Lung microvascular endothelial cell (primary cell): ENCODE measurements at regions not wholly inside any gene's neighbourhood (a gene's known extent, or its start where the extent isn't known, plus 50 kb on each side); places are given as distances from the start of the nearest gene placed in this dataset.
"Not testable (repeated sequence)": the region's sequence is repeated elsewhere in the genome, so short reads cannot be mapped to it uniquely, and the experiment has no call there.

Experiments
- DNase-seq, 2 donors: peaks; one replicate each; pipeline versions ENCODE4 v3.0.0 to v3.0.0-alpha.2; 2010; ENCODE audit warnings: low read depth in 2 of 2

- DNase-seq, result no peak
These were observed 320.2 kb downstream of the MEX3B start for GRCh38 chr15:81725590-81725989.

GRCh38 chr15:81724536-81724935 is 321.3 kb downstream of the MEX3B start:
- DNase-seq, result no peak

- DNase-seq, result no peak
These were observed 322.1 kb downstream of the MEX3B start for GRCh38 chr15:81723701-81724100.

GRCh38 chr15:81723113-81723651 is 322.6 kb downstream of the MEX3B start:
- DNase-seq, result no peak

- not testable (repeated sequence) for DNase-seq
These were observed 329.4 kb downstream of the MEX3B start for GRCh38 chr15:81716468-81716867.

GRCh38 chr15:81710328-81710727 is 335.5 kb downstream of the MEX3B start:
- no peak for DNase-seq

GRCh38 chr15:81706816-81707346 is 332.9 kb upstream of the TMC3 start:
- not testable (repeated sequence) for DNase-seq

GRCh38 chr15:81705727-81706126 is 331.7 kb upstream of the TMC3 start:
- not testable (repeated sequence) for DNase-seq

GRCh38 chr15:81686021-81686420 is 312.0 kb upstream of the TMC3 start:
- DNase-seq, result no peak

- DNase-seq, result no peak
These were observed 311.2 kb upstream of the TMC3 start for GRCh38 chr15:81685237-81685636.

- DNase-seq, result no peak
These were observed 306.8 kb upstream of the TMC3 start for GRCh38 chr15:81680829-81681228.

- no peak for DNase-seq
These were observed 292.8 kb upstream of the TMC3 start for GRCh38 chr15:81666839-81667238.

- DNase-seq, result no peak
These were observed 287.0 kb upstream of the TMC3 start for GRCh38 chr15:81660976-81661375.

GRCh38 chr15:81653259-81653658 is 279.2 kb upstream of the TMC3 start:
- DNase-seq, result no peak

GRCh38 chr15:81645470-81645869 is 271.5 kb upstream of the TMC3 start:
- DNase-seq, result no peak

- DNase-seq, result no peak
These were observed 269.8 kb upstream of the TMC3 start for GRCh38 chr15:81643771-81644170.

GRCh38 chr15:81642451-81642990 is 268.5 kb upstream of the TMC3 start:
- no peak for DNase-seq

GRCh38 chr15:81636064-81636463 is 262.1 kb upstream of the TMC3 start:
- not testable (repeated sequence) for DNase-seq

GRCh38 chr15:81633889-81634288 is 259.9 kb upstream of the TMC3 start:
- no peak for DNase-seq

GRCh38 chr15:81625896-81626295 is 251.9 kb upstream of the TMC3 start:
- no peak for DNase-seq

GRCh38 chr15:81619002-81619401 is 245.0 kb upstream of the TMC3 start:
- no peak for DNase-seq

- DNase-seq, result no peak
These were observed 238.6 kb upstream of the TMC3 start for GRCh38 chr15:81612631-81613030.

GRCh38 chr15:81611679-81612078 is 237.7 kb upstream of the TMC3 start:
- DNase-seq, result no peak
